Bronchial epithelial cell (primary cell): ENCODE measurements at regions not wholly inside any gene's neighbourhood (a gene's known extent, or its start where the extent isn't known, plus 50 kb on each side); places are given as distances from the start of the nearest gene placed in this dataset.

Experiments
- DNase-seq: peaks from one replicate; pipeline ENCODE4 v3.0.0-alpha.2; 2010; ENCODE audit warnings: low read depth
- FAIRE-seq: peaks from 2 replicates; lab custom pipeline; 2011; peaks lifted over from hg19 to GRCh38; lab: Jason Lieb, UNC
- H3K27me3 ChIP-seq: 2 replicates; pipeline ENCODE4 v1.5.1; 2011; ENCODE audit warnings: low read length; ENCODE audit not compliant: control insufficient read depth, insufficient read depth
- H3K36me3 ChIP-seq: 2 replicates; pipeline ENCODE4 v1.5.1; 2011; ENCODE audit warnings: low read length; ENCODE audit not compliant: control insufficient read depth, insufficient read depth
- H3K4me3 ChIP-seq: 2 replicates; pipeline ENCODE4 v1.5.1; 2011; ENCODE audit warnings: mild to moderate bottlenecking, low read depth, low read length, control low read depth
- TF ChIP-seq, protein P1 (sequence below): IDR thresholded peaks from 2 replicates; pipeline ENCODE4 v1.5.1; 2011; ENCODE audit warnings: mild to moderate bottlenecking, moderate library complexity, low read length, control low read depth, inconsistent platforms; ENCODE audit not compliant: insufficient read depth, severe bottlenecking

- DNase-seq (no peak), FAIRE-seq (no peak)
These were observed 675.0 kb downstream of the SATB2 start for GRCh38 chr2:198782734-198783133.

GRCh38 chr2:198776616-198777406 lies 680.9 kb downstream of the SATB2 start:
- TF ChIP-seq, protein P1, sequence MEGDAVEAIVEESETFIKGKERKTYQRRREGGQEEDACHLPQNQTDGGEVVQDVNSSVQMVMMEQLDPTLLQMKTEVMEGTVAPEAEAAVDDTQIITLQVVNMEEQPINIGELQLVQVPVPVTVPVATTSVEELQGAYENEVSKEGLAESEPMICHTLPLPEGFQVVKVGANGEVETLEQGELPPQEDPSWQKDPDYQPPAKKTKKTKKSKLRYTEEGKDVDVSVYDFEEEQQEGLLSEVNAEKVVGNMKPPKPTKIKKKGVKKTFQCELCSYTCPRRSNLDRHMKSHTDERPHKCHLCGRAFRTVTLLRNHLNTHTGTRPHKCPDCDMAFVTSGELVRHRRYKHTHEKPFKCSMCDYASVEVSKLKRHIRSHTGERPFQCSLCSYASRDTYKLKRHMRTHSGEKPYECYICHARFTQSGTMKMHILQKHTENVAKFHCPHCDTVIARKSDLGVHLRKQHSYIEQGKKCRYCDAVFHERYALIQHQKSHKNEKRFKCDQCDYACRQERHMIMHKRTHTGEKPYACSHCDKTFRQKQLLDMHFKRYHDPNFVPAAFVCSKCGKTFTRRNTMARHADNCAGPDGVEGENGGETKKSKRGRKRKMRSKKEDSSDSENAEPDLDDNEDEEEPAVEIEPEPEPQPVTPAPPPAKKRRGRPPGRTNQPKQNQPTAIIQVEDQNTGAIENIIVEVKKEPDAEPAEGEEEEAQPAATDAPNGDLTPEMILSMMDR: no peak
- FAIRE-seq (no peak), DNase-seq (no peak)
- no peaks in the 10 kb centered on the region for H3K36me3 ChIP-seq
- no peaks in the 10 kb centered on the region for H3K27me3 ChIP-seq
- no peak overlapping the region for H3K4me3 ChIP-seq

More at GRCh38 chr2:198782734-198783133, 675.0 kb downstream of the SATB2 start:
- Histone ChIP-seq H3K36me3 (no peaks in the 10 kb centered on the region), H3K27me3 (no peaks in the 10 kb centered on the region), H3K4me3 (no peak overlapping the region)
- TF ChIP-seq, protein P1: no peak

DNA sequence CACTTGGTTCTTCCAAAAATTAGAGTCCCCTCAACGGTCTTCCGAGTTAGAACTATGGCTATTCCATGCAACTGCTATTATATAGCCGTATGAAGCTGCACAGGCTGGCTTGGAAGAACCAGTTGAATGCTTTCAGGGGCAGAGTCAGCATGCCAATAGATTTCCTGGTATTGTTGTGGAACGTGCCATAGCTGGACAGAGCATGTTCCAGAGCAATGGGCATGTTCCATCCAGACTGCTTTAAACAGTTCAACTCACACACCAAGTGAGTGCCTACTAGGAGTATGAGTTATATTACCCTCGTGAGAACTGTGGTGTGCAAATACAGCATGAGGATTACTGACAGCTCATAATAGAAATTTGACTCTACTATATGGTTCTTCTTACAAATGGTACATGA lies 682.0 kb downstream of the SATB2 start:
- DNase-seq: peak; percentile 29
- Histone ChIP-seq H3K27me3 (no peaks in the 10 kb centered on the region), H3K4me3 (no peak overlapping the region), H3K36me3 (no peaks in the 10 kb centered on the region)
- no peak for FAIRE-seq
- TF ChIP-seq, protein P1: no peak

DNA sequence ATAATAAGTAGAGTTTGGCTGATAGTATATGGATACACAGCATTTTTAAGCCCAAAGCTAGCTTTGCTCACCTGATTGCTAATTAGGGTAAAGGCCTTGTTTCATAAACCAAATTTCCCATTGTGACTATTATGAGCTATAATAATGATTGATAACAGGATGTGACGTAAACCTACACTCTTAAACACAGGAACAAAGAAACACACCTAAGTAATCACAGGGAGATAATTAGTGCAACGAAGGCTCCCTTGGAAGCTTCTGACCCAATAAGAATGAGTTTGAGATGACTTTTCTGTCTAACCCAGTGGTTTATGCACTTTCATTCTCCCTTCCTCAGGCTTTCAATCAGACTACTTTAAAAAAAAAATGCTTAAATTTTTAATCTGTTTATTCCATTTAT lies 683.2 kb downstream of the SATB2 start:
- TF ChIP-seq, protein P1: no peak
- FAIRE-seq (no peak), DNase-seq (no peak)
- Histone ChIP-seq H3K36me3 (no peaks in the 10 kb centered on the region), H3K4me3 (no peak overlapping the region), H3K27me3 (no peaks in the 10 kb centered on the region)

GRCh38 chr2:198767694-198768093 lies 690.0 kb downstream of the SATB2 start:
- Histone ChIP-seq H3K36me3 (no peaks in the 10 kb centered on the region), H3K27me3 (no peaks in the 10 kb centered on the region), H3K4me3 (no peak overlapping the region)
- TF ChIP-seq, protein P1: no peak
- DNase-seq (no peak), FAIRE-seq (no peak)
